G401 (cell line): ENCODE measurements at regions not wholly inside any gene's neighbourhood (a gene's known extent, or its start where the extent isn't known, plus 50 kb on each side); places are given as distances from the start of the nearest gene placed in this dataset.

Experiments
- DNase-seq: peaks from one replicate; pipeline ENCODE4 v3.0.0-alpha.2; 2015; ENCODE audit warnings: low spot score
- in situ Hi-C: cut with HindIII; loops from 2 replicates; pipeline ENCODE4 v1.10.0; 2016; ENCODE audit warnings: low sequenced_read_pairs, mixed read lengths

GRCh38 chr16:85554114-85554888 is 58.8 kb upstream of the GSE1 start:
- peak; percentile 84 for DNase-seq
- in situ Hi-C loops: no loop called here

GRCh38 chr16:85554889-85555718 is 58.0 kb upstream of the GSE1 start:
- DNase-seq: peak; percentile 56
- in situ Hi-C loops: no loop called here

- peak; percentile 51 for DNase-seq
- in situ Hi-C loops: no loop called here
These were observed 57.2 kb upstream of the GSE1 start for GRCh38 chr16:85555719-85556455.

GRCh38 chr16:85556456-85557082 is 56.6 kb upstream of the GSE1 start:
- in situ Hi-C loops: no loop called here
- DNase-seq: no peak

- in situ Hi-C loops: no loop called here
- peak; percentile 60 for DNase-seq
These were observed 55.8 kb upstream of the GSE1 start for GRCh38 chr16:85557083-85557970.

- in situ Hi-C loops: no loop called here
- peak; percentile 52 for DNase-seq
These were observed 55.0 kb upstream of the GSE1 start for GRCh38 chr16:85557971-85558657.

GRCh38 chr16:85560932-85561247 is 52.2 kb upstream of the GSE1 start:
- no peak for DNase-seq
- in situ Hi-C loops: no loop called here

- in situ Hi-C loops: no loop called here
- DNase-seq: no peak
These were observed 51.7 kb upstream of the GSE1 start for GRCh38 chr16:85561248-85562092.

GRCh38 chr16:85562093-85562786 is 50.9 kb upstream of the GSE1 start:
- in situ Hi-C loops: no loop called here

GRCh38 chr16:85563034-85563433 is 50.1 kb upstream of the GSE1 start:
- in situ Hi-C loops: no loop called here
- DNase-seq: no peak

More at GRCh38 chr16:85562093-85562786, 50.9 kb upstream of the GSE1 start:
- DNase-seq: no peak
